H7 (cell line): ENCODE measurements at regions not wholly inside any gene's neighbourhood (a gene's known extent, or its start where the extent isn't known, plus 50 kb on each side); places are given as distances from the start of the nearest gene placed in this dataset.

Experiments
- DNase-seq: peaks from one replicate; pipeline ENCODE4 v3.0.0; 2012
- H3K27me3 ChIP-seq: 2 replicates; pipeline ENCODE4 v1.6.0; 2011; ENCODE audit warnings: mild to moderate bottlenecking, low read length; ENCODE audit not compliant: control insufficient read depth, insufficient read depth
- H3K36me3 ChIP-seq: replicated peaks from 2 replicates; pipeline ENCODE4 v1.5.1; 2011; ENCODE audit warnings: low read length; ENCODE audit not compliant: control insufficient read depth, insufficient read depth
- H3K4me3 ChIP-seq: 2 replicates; pipeline ENCODE4 v1.5.1; 2011; ENCODE audit warnings: low read depth, mild to moderate bottlenecking, control low read depth, low read length, moderate library complexity; ENCODE audit not compliant: insufficient read depth

DNA sequence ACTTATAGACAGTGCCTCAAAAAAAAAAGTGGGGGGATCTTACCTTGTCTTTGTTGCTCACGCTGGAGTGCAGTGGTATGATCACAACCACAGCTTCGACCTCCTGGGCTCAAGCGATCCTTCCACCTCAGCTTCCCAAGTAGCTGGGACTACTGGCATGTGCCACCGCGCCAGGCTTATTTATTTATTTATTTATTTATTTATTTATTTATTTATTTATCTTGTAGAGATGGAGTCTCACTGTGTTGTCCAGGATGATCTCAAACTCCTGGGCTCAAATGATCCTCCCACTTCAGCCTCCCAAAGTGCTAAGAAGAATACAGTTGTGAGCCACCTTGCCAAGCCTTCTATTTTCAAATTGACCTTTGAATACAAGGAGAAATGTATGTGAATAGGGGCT is 553.0 kb upstream of the BTBD3 start:
- H3K27me3 ChIP-seq = no peaks in the 10 kb centered on the region

DNA sequence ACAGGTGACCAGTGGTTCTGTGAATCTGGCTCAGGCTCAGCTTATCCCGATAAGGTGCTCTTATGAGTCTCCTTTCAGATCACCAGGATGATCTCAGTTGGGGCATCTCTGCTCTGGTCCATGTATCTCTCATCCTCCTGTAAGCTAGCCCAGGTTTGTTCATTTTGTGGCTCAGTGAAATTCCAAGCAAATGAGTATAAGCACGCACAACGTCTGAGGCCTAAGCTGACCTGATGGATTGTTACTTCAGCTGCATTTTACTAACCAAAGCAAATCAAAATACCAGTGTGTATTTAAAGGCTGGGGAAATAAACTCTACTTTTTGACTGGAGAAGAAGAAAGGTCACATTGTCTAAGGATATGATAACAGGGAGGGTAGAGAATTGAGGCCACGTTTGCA is 551.0 kb upstream of the BTBD3 start:
- Histone ChIP-seq H3K27me3 (no peaks in the 10 kb centered on the region), H3K4me3 (no peak overlapping the region), H3K36me3 (no peaks in the 10 kb centered on the region)
- no peak for DNase-seq

More for the DNA sequence above, 553.0 kb upstream of the BTBD3 start:
- no peaks in the 10 kb centered on the region for H3K36me3 ChIP-seq
- no peak overlapping the region for H3K4me3 ChIP-seq
- DNase-seq = no peak

- Histone ChIP-seq H3K36me3 (no peaks in the 10 kb centered on the region), H3K4me3 (no peak overlapping the region), H3K27me3 (no peaks in the 10 kb centered on the region)
- no peak for DNase-seq
Measured at GRCh38 chr20:11368499-11368898, 549.2 kb upstream of the BTBD3 start.

DNA sequence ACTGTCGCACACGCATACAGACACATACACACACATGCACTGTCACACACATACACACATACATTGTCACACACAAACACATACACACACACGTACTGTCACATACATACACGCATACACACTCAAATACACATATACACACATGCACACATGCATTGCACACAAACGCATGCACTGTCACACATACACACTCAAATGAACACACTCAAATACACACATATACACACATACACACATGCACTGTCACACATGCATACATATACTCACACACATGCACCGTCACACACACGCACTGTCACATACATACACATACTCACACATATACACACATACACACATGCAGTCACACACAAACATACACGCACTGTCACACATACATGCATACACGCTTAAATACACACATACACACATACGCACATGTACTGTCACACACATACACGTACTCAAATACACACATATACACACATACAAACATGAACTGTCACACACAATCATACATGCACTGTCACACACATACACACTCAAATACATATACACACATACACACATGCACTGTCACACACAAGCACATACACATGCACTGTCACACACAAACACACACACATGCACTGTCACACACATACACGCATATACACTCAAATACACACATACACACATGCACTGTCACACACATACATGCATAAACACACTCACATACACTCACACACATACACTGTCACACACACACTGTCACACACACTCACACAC is 548.6 kb upstream of the BTBD3 start:
- no peaks in the 10 kb centered on the region for H3K36me3 ChIP-seq
- H3K4me3 ChIP-seq = no peak overlapping the region
- no peaks in the 10 kb centered on the region for H3K27me3 ChIP-seq
- no peak for DNase-seq

GRCh38 chr20:11371831-11372230 is 545.9 kb upstream of the BTBD3 start:
- Histone ChIP-seq H3K36me3 (no peaks in the 10 kb centered on the region), H3K27me3 (no peaks in the 10 kb centered on the region), H3K4me3 (no peak overlapping the region)
- DNase-seq = no peak

- no peaks in the 10 kb centered on the region for H3K27me3 ChIP-seq
- H3K4me3 ChIP-seq = no peak overlapping the region
- no peak for DNase-seq
- H3K36me3 ChIP-seq = no peaks in the 10 kb centered on the region
Measured at GRCh38 chr20:11372876-11373790, 544.6 kb upstream of the BTBD3 start.

DNA sequence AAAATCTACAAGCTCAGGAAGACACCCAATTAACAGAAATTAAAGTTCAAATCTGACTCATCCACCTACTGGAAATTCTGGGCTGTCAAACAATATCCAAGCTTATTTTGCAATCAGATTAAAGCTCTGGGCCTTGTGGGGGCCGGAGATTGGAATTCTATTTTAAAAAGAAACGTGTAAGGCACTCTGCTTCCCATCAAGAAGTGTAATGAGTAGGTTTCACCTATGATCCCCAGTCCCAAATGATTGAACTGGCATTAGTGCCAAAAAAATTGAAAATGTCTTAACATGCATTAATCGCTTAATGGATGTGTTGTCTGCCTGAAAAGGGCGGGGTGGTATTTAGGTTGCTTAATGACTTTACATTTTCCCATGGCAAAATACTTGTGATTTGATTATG is 542.4 kb upstream of the BTBD3 start:
- no peaks in the 10 kb centered on the region for H3K27me3 ChIP-seq
- no peaks in the 10 kb centered on the region for H3K36me3 ChIP-seq
- DNase-seq = no peak
- no peak overlapping the region for H3K4me3 ChIP-seq

GRCh38 chr20:11375966-11376365 is 541.7 kb upstream of the BTBD3 start:
- Histone ChIP-seq H3K4me3 (no peak overlapping the region), H3K36me3 (no peaks in the 10 kb centered on the region), H3K27me3 (no peaks in the 10 kb centered on the region)
- DNase-seq = no peak

DNA sequence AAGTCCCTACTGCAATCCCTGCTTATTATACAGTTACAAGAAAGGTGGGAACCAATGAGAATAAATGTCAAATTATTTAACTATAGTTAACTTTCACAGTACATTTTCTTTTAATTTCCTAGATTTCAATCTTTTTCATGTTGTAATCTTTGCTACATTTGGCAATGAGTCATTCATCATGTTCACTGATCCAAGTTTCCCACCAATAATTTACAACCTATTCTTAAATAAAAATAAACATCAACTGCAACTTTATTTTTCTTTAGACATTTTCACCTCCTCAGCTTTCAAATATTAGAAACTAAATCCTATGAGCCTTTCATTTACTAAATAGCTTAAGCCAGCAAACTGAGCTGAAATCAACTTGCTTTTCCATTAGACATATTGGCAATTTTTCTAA is 541.3 kb upstream of the BTBD3 start:
- H3K4me3 ChIP-seq = no peak overlapping the region
- no peak for DNase-seq
- H3K36me3 ChIP-seq = no peaks in the 10 kb centered on the region
- no peaks in the 10 kb centered on the region for H3K27me3 ChIP-seq

DNA sequence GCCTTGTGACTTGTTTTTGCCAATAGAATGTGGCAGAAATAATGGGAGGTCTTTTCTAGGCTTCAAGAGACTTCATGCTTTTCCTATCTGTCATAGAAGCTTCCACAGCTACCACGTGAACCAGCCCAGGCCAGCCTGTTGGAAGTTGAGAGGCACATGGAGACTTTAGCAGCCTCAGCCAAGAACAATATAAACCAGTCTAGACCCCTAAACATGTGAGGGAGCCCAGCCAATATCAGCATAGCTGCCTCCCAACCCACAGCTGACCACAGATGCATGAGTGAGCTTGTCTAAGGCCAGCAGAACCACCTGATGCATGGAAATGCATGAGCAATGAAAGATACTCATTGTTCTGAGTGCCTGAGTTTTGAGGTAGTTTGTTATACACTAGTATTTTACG is 540.7 kb upstream of the BTBD3 start:
- no peaks in the 10 kb centered on the region for H3K27me3 ChIP-seq
- DNase-seq = no peak
- H3K4me3 ChIP-seq = no peak overlapping the region
- no peaks in the 10 kb centered on the region for H3K36me3 ChIP-seq

DNA sequence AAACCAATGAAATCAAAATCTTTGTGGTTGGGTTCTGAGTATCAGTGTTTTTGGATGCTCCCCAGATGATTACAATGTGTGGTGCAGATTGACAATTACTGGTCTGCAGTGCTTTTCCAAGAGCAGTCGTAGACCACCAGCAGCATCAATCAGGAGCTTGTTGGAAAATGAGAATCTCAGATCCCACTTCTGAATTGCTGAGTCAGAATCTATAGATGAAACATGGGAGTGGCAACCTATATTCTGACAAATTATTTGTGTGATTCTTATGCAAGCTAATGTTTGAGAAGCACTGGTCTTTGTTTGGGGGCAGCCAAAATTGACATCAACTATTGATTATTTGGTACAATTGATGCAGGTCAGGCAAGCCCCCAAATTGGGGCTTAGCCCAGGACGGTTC is 539.9 kb upstream of the BTBD3 start:
- Histone ChIP-seq H3K36me3 (no peaks in the 10 kb centered on the region), H3K27me3 (no peaks in the 10 kb centered on the region), H3K4me3 (no peak overlapping the region)
- DNase-seq = no peak

DNA sequence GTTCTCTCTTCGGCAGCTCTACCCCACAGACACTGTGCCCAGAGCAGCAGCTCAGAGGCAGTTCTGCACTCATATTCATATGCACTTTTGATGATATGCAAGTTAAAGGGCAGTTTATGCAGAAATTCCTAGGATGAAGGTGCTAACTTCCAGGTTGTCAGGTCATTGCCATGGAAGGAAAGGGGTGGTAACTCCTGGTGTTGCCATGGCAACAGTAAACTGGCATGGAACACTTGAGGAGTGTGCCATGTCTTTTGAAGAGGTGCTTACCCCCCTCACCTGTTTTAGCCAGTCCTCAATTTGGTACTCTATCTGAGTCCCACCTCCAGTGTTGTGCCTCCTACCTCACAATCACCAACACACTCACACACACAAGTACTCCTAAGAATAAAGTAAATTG is 539.4 kb upstream of the BTBD3 start:
- H3K36me3 ChIP-seq = no peaks in the 10 kb centered on the region
- H3K27me3 ChIP-seq = no peaks in the 10 kb centered on the region
- H3K4me3 ChIP-seq = no peak overlapping the region
- no peak for DNase-seq

GRCh38 chr20:11379257-11380011 is 538.3 kb upstream of the BTBD3 start:
- DNase-seq = no peak
- Histone ChIP-seq H3K27me3 (no peaks in the 10 kb centered on the region), H3K4me3 (no peak overlapping the region), H3K36me3 (no peaks in the 10 kb centered on the region)

DNA sequence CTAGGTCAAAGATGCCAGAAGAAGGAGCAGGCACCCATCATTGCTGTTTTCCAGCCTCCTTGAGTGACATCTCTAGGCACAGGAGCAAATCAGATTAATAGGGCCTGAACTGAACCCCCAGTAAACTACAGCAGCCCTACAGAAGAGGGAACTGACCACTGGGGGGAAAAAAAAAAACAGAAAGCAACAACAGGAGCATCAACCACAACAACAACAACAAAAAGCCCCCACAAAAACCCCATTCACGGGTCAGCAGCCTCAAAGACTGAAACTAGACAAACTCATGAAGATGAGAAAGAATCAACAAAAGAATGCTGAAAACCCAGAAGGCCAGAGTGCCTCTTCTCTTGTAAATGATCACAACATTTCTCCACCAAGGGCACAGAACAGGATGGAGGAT is 537.4 kb upstream of the BTBD3 start:
- Histone ChIP-seq H3K36me3 (no peaks in the 10 kb centered on the region), H3K27me3 (no peaks in the 10 kb centered on the region), H3K4me3 (no peak overlapping the region)
- no peak for DNase-seq
